SU-DHL-6 (cell line): ENCODE measurements at regions not wholly inside any gene's neighbourhood (a gene's known extent, or its start where the extent isn't known, plus 50 kb on each side); places are given as distances from the start of the nearest gene placed in this dataset.

ENCODE experiments used
- EZH2phosphoT487 ChIP-seq: fragments of 200-600 bp; sonication (generic), shearing (Covaris generic); conservative IDR thresholded peaks from 2 replicates; pipeline ENCODE4 v1.6.1; 2018; ENCODE audit warnings: mild to moderate bottlenecking, antibody characterized with exemption, low read length, moderate library complexity, mixed read lengths
- TF ChIP-seq, protein P1 (sequence below): fragments of 200-600 bp; sonication (generic); IDR thresholded peaks from one replicate; pipeline ENCODE4 v1.5.1; 2017; ENCODE audit warnings: antibody characterized with exemption, mild to moderate bottlenecking, low read length, moderate library complexity; ENCODE audit not compliant: insufficient read depth, poor library complexity, severe bottlenecking

DNA sequence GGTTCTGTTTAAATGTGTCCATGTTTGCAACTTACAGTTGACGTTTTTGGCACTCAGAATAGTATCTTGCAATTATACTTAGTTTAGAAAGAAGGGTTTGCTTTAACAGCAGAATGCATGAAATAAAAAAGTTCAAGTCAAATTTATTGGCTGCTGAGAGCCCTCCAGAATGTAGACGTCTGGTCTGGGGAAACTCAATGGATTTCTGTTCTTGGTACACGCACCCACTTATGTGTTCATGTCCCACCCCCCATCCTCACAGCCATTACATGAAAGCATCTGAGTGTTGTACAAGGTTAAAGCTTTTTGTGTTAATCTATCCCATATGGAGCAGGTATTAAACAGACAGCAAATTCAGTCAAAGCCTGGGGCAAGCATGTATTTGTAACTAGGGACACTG is 219.5 kb downstream of the SOX11 start:
- TF ChIP-seq, protein P1, sequence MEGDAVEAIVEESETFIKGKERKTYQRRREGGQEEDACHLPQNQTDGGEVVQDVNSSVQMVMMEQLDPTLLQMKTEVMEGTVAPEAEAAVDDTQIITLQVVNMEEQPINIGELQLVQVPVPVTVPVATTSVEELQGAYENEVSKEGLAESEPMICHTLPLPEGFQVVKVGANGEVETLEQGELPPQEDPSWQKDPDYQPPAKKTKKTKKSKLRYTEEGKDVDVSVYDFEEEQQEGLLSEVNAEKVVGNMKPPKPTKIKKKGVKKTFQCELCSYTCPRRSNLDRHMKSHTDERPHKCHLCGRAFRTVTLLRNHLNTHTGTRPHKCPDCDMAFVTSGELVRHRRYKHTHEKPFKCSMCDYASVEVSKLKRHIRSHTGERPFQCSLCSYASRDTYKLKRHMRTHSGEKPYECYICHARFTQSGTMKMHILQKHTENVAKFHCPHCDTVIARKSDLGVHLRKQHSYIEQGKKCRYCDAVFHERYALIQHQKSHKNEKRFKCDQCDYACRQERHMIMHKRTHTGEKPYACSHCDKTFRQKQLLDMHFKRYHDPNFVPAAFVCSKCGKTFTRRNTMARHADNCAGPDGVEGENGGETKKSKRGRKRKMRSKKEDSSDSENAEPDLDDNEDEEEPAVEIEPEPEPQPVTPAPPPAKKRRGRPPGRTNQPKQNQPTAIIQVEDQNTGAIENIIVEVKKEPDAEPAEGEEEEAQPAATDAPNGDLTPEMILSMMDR, result no peak
- no peak for TF ChIP-seq EZH2phosphoT487
